ENCODE measurements at regions not wholly inside any gene's neighbourhood (a gene's known extent, or its start where the extent isn't known, plus 50 kb on each side); places are given as distances from the start of the nearest gene placed in this dataset.
"Not testable (repeated sequence)": the region's sequence is repeated elsewhere in the genome, so short reads cannot be mapped to it uniquely, and the experiment has no call there.

DNA sequence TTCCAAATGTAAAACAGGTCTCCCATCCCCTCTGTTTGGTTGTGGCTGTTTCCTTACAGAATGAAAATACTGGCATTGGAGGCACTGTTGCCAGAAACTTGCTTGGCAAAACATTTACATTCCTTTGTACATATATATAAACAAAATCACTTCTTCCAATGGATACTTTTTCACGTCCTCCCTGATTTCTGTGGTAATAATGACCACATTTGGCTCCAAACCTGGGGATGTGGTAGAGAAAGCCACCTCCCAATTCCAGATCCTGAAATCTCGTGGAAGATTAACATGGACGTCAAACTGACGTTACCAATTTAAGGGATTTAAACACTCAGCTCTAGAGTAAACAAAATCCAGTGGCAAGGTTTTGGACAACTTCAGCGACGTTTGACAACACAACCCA is 370.8 kb upstream of the ZFHX3 start:
- no peak for DNase-seq (ENCODE audit: low spot score)
- intact Hi-C loops (cut with DNase I): no loop called here

DNA sequence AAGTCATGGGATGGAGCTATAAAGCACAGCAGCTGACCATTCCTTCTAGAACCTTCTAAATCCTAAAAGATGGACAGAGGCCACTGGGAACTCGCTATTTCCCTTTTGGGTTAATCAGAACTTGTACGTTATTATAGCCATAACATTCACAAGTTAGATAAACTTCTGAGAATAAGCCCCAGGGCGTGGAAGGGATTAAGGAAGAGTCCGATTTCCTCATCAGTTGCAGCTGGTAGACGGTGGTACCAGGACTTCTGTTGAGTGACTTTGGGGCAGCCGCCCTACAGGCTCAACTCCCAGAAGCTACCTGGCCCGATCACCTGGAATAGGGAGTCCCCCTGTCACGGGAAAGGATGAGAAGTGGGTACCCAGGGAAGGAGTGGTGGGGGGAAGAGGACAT is 370.1 kb upstream of the ZFHX3 start:
- intact Hi-C loops (cut with DNase I): no loop called here
- no peak for DNase-seq (ENCODE audit: low spot score)

GRCh38 chr16:73415286-73415685 is 367.4 kb upstream of the ZFHX3 start:
- DNase-seq (ENCODE audit: low spot score): no peak
- intact Hi-C loops (cut with DNase I): no loop called here

DNA sequence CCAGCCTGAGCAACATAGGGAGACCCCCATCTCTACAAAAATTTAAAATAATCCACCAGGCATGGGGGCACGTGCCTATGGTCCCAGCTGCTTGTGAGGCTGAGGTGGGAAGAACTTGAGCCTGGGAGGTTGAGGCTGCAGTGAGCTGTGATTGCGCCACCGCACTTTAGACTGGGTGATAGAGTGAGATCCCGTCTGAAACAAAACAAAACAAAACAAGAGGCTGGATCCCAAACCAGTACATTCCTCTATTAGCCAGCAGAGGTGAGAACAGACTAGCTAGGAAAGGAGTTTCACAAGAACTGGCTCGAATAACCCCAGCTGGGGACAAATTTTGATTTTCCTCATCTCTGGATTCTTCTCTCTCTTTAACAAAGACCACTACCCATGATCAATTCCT is 366.7 kb upstream of the ZFHX3 start:
- intact Hi-C loops (cut with DNase I): no loop called here
- DNase-seq (ENCODE audit: low spot score): no peak

GRCh38 chr16:73413830-73414190 is 365.9 kb upstream of the ZFHX3 start:
- intact Hi-C loops (cut with DNase I): no loop called here
- no peak for DNase-seq (ENCODE audit: low spot score)

DNA sequence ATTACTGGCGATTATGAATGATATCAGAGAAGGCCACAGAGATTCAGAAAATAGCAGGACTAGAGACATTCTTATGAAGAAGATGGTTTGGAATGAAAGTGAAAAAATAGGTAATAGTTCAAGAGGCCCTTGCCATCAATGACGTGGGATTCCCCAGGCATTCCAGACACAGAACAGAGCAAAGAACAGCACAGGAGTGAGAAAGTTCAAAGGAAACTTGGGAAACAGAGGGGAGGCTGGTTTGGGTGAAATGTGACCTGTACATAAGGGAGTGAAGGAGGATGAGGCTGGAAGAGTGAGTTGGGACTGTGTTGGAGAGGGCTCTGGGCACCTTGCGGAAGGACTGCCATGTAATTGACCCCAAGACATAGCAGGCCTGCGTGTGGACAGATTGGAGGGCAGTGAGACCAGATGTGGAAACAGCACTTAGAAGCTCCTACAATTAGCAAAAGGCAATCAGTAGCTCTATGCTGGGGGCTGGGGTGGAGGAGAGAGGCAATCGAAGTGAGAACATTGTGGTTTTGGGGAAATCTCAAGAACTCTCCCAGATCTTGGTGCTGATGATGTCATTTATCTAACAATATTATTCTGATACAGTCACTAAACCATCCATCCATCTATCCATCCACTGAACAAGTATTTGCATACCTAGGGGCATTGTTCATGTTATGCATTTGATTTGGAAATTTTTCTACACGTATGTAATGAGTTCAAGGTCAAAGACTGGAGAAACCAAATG is 365.3 kb upstream of the ZFHX3 start:
- intact Hi-C loops (cut with DNase I): no loop called here
- DNase-seq (ENCODE audit: low spot score): no peak

- no peak for DNase-seq (ENCODE audit: low spot score)
- intact Hi-C loops (cut with DNase I): no loop called here
Measured at GRCh38 chr16:73412416-73412815, 364.5 kb upstream of the ZFHX3 start.

- DNase-seq (ENCODE audit: low spot score): no peak
Measured at GRCh38 chr16:73408716-73409115, 360.8 kb upstream of the ZFHX3 start.

GRCh38 chr16:73408311-73408710 is 360.4 kb upstream of the ZFHX3 start:
- intact Hi-C loops (cut with DNase I): no loop called here
- no peak for DNase-seq (ENCODE audit: low spot score)

More at GRCh38 chr16:73408716-73409115, 360.8 kb upstream of the ZFHX3 start:
- intact Hi-C loops (cut with DNase I): no loop called here

GRCh38 chr16:73405851-73406250 is 357.9 kb upstream of the ZFHX3 start:
- DNase-seq (ENCODE audit: low spot score): no peak
- intact Hi-C loops (cut with DNase I): no loop called here

- intact Hi-C loops (cut with DNase I): no loop called here
- DNase-seq (ENCODE audit: low spot score): no peak
Measured at GRCh38 chr16:73404001-73404400, 356.1 kb upstream of the ZFHX3 start.

DNA sequence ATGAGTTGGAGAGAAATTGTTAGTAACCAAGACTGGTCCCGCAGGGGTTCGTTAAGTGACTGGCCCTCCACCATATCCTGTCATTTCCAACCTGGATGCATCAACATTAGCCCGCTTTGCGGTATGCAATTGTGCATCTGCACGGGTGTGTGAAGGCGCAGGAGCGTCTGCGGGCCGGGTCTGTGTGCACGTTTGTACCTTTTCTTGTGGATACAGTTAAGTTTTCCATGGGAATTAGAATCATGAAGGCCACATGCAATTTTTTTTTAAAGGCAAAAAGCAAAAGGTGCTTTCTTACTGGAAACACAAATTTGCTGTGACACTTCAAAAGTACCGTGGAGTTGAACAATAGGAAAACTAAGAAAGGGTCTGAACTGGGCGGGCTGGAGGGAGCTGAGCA is 355.4 kb upstream of the ZFHX3 start:
- intact Hi-C loops (cut with DNase I): no loop called here
- DNase-seq (ENCODE audit: low spot score): no peak

DNA sequence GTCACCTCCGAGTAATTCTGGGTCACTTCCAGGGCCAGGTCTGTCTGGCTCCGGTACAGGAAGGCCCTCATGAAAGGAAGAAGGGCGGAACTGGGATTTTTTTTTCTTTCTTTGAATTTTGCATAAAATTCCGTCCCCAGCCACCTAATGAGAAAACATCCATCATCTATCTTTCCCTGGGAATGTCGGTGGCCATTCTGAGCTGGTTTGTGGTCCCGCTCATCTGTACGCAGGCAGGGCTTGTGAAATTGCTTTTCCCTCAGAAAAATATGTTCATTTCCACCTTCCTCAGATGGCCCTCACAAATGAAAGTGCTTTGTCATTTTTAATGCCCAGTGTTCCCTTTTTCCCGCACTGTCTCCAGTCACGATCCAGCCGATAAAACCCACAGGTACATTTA is 353.0 kb upstream of the ZFHX3 start:
- intact Hi-C loops (cut with DNase I): no loop called here
- DNase-seq (ENCODE audit: low spot score): no peak

- intact Hi-C loops (cut with DNase I): no loop called here
- no peak for DNase-seq (ENCODE audit: low spot score)
Measured at GRCh38 chr16:73399997-73400396, 352.1 kb upstream of the ZFHX3 start.

GRCh38 chr16:73399486-73399885 is 351.6 kb upstream of the ZFHX3 start:
- no peak for DNase-seq (ENCODE audit: low spot score)
- intact Hi-C loops (cut with DNase I): no loop called here

GRCh38 chr16:73398604-73399003 is 350.7 kb upstream of the ZFHX3 start:
- intact Hi-C loops (cut with DNase I); DNase-seq (ENCODE audit: low spot score): not testable (repeated sequence)

DNA sequence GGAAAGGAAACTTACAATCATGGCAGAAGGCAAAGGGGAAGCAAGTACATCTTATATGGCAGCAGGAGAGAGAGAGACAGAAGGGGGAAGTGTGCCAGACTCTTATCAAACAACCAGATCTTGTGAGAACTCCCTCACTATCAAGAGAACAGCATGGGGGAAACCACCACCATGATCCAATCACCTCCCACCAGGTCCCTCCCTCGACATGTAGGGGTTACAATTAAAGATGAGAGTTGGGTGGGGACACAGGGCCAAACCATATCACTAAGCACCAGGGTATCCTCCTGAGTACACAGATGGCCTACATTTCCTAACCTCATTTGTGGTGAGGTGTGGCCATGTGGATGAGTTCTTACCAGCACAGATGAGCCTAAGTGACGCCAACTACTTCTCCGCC is 348.6 kb upstream of the ZFHX3 start:
- no peak for DNase-seq (ENCODE audit: low spot score)
- intact Hi-C loops (cut with DNase I): no loop called here

GRCh38 chr16:73390936-73391335 is 343.0 kb upstream of the ZFHX3 start:
- DNase-seq (ENCODE audit: low spot score): no peak
- intact Hi-C loops (cut with DNase I): loop anchor here in 1 of 2 donors (2.0 kb wide), 1 partner anchor 20 kb away; no protein-coding TSS in a partner anchor

GRCh38 chr16:73390491-73390890 is 342.6 kb upstream of the ZFHX3 start:
- intact Hi-C loops (cut with DNase I): loop anchor here in 1 of 2 donors (2.0 kb wide), 1 partner anchor 20 kb away; no protein-coding TSS in a partner anchor
- DNase-seq (ENCODE audit: low spot score): no peak

GRCh38 chr16:73389085-73389484 is 341.2 kb upstream of the ZFHX3 start:
- no peak for DNase-seq (ENCODE audit: low spot score)
- intact Hi-C loops (cut with DNase I): no loop called here

- intact Hi-C loops (cut with DNase I): no loop called here
- no peak for DNase-seq (ENCODE audit: low spot score)
Measured at GRCh38 chr16:73387979-73388378, 340.1 kb upstream of the ZFHX3 start.

DNA sequence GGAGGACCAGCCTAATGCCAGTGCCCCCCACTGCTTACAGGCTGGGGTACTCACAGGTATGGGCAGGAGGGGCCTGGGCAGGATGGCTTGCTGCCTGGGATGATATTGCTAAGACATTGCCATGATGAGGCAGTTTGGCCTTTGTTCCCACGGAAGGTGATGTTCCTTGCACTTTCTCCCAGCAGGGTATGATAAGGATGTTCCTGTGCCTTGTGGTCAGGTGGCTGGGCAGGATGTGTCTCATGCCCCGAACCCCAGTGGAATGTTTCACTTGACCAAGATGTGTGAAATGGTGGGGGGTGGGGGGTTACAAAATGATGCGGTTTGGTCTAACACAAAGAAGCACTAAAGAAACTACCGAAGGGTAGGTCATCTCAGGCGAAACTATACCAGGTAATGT is 337.8 kb upstream of the ZFHX3 start:
- intact Hi-C loops (cut with DNase I): no loop called here
- no peak for DNase-seq (ENCODE audit: low spot score)

Data from posterior vena cava (tissue), 2 donors.